B cell (primary cell): ENCODE measurements at regions not wholly inside any gene's neighbourhood (a gene's known extent, or its start where the extent isn't known, plus 50 kb on each side); places are given as distances from the start of the nearest gene placed in this dataset.

Experiments used
- CTCF ChIP-seq: fragments of 200-600 bp; IDR thresholded peaks from one replicate; pipeline ENCODE4 v1.8.0; 2022; ENCODE audit warnings: antibody characterized with exemption, mild to moderate bottlenecking
- EZH2 ChIP-seq: IDR thresholded peaks from 2 replicates; pipeline ENCODE4 v1.6.1; 2012; ENCODE audit warnings: borderline replicate concordance, low read depth, mild to moderate bottlenecking, moderate library complexity, low read length; ENCODE audit not compliant: insufficient read depth, poor library complexity, severe bottlenecking

- no peak for TF ChIP-seq CTCF
- no peak for TF ChIP-seq EZH2
Observed at GRCh38 chr6:90892271-90892670, 305.4 kb upstream of the MAP3K7 start.
